Hepatocyte (in vitro differentiated cells): ENCODE measurements at regions not wholly inside any gene's neighbourhood (a gene's known extent, or its start where the extent isn't known, plus 50 kb on each side); places are given as distances from the start of the nearest gene placed in this dataset.

Experiments used
- CTCF ChIP-seq: fragments of 200-600 bp; sonication (generic); IDR thresholded peaks from 2 replicates; pipeline ENCODE4 v1.5.1; 2016; ENCODE audit warnings: antibody characterized with exemption, mild to moderate bottlenecking; ENCODE audit not compliant: poor library complexity
- EZH2 ChIP-seq: fragments of 200-600 bp; sonication (generic); IDR thresholded peaks from 2 replicates; pipeline ENCODE4 v1.6.1; 2016; ENCODE audit warnings: antibody characterized with exemption, mild to moderate bottlenecking, borderline replicate concordance
- EZH2phosphoT487 ChIP-seq: fragments of 200-600 bp; sonication (generic); IDR thresholded peaks from one replicate; pipeline ENCODE4 v1.6.1; 2018; ENCODE audit warnings: antibody characterized with exemption, mild to moderate bottlenecking, low read depth, moderate library complexity; ENCODE audit not compliant: unreplicated experiment, severe bottlenecking

GRCh38 chr4:173753408-173753807 lies 223.4 kb upstream of the HAND2 start:
- no peak for TF ChIP-seq CTCF
- no peak for TF ChIP-seq EZH2
- TF ChIP-seq EZH2phosphoT487 = no peak
